DOHH2 (cell line): ENCODE measurements at regions not wholly inside any gene's neighbourhood (a gene's known extent, or its start where the extent isn't known, plus 50 kb on each side); places are given as distances from the start of the nearest gene placed in this dataset.

Experiments
- H3F3A ChIP-seq: fragments of 200-600 bp; sonication (generic), shearing (Covaris generic); 2 replicates; pipeline ENCODE4 v1.6.0; 2016; ENCODE audit warnings: antibody characterized with exemption, mild to moderate bottlenecking; ENCODE audit not compliant: control insufficient read depth, insufficient read depth
- H3K27ac ChIP-seq: fragments of 200-600 bp; sonication (generic); 2 replicates; pipeline ENCODE4 v1.5.1; 2014; ENCODE audit warnings: low read depth, mild to moderate bottlenecking, low read length, moderate library complexity
- H3K27me3 ChIP-seq: fragments of 200-600 bp; sonication (generic); 2 replicates; pipeline ENCODE4 v1.6.1; 2014; ENCODE audit warnings: mild to moderate bottlenecking, low read length, mixed read lengths; ENCODE audit not compliant: control insufficient read depth
- H3K36me3 ChIP-seq: fragments of 200-600 bp; sonication (generic); 2 replicates; pipeline ENCODE4 v1.6.1; 2014; ENCODE audit warnings: mild to moderate bottlenecking, low read length, moderate library complexity, mixed read lengths; ENCODE audit not compliant: control insufficient read depth
- H3K4me1 ChIP-seq: fragments of 200-600 bp; sonication (generic); 2 replicates; pipeline ENCODE4 v1.6.1; 2014; ENCODE audit warnings: mild to moderate bottlenecking, low read length, mixed read lengths; ENCODE audit not compliant: control insufficient read depth
- H3K4me2 ChIP-seq: fragments of 200-600 bp; sonication (generic); 2 replicates; pipeline ENCODE4 v1.6.0; 2014; ENCODE audit warnings: mild to moderate bottlenecking, low read length, moderate library complexity
- H3K4me3 ChIP-seq: fragments of 200-600 bp; sonication (generic); 2 replicates; pipeline ENCODE4 v1.5.1; 2014; ENCODE audit warnings: mild to moderate bottlenecking, low read length, mixed read lengths
- H3K79me2 ChIP-seq: fragments of 200-600 bp; sonication (generic); 2 replicates; pipeline ENCODE4 v1.6.1; 2014; ENCODE audit warnings: mild to moderate bottlenecking, low read length, mixed read lengths; ENCODE audit not compliant: control insufficient read depth
- H3K9me2 ChIP-seq: fragments of 200-600 bp; sonication (generic); replicated peaks from 2 replicates; pipeline ENCODE4 v1.6.1; 2014; ENCODE audit warnings: mild to moderate bottlenecking, low read length, mixed read lengths; ENCODE audit not compliant: control insufficient read depth
- H3K9me3 ChIP-seq: fragments of 200-600 bp; sonication (generic); 2 replicates; pipeline ENCODE4 v1.6.1; 2014; ENCODE audit warnings: antibody characterized with exemption, low read length, mixed read lengths; ENCODE audit not compliant: control insufficient read depth, insufficient read depth
- H4K20me1 ChIP-seq: fragments of 200-600 bp; sonication (generic); 2 replicates; pipeline ENCODE4 v1.6.0; 2014; ENCODE audit warnings: low read depth, mild to moderate bottlenecking, antibody characterized with exemption, low read length, moderate library complexity; ENCODE audit not compliant: control insufficient read depth, insufficient read depth
- EZH2phosphoT487 ChIP-seq: fragments of 200-600 bp; sonication (generic); IDR thresholded peaks from 2 replicates; pipeline ENCODE4 v1.6.1; 2017; ENCODE audit warnings: borderline replicate concordance, mild to moderate bottlenecking, antibody characterized with exemption, low read length, moderate library complexity, mixed read lengths
- TF ChIP-seq, protein P1 (sequence below): fragments of 200-600 bp; sonication (generic); IDR thresholded peaks from one replicate; pipeline ENCODE4 v1.5.1; 2014; ENCODE audit warnings: antibody characterized with exemption, mild to moderate bottlenecking, low read depth, low read length; ENCODE audit not compliant: poor library complexity, severe bottlenecking

DNA sequence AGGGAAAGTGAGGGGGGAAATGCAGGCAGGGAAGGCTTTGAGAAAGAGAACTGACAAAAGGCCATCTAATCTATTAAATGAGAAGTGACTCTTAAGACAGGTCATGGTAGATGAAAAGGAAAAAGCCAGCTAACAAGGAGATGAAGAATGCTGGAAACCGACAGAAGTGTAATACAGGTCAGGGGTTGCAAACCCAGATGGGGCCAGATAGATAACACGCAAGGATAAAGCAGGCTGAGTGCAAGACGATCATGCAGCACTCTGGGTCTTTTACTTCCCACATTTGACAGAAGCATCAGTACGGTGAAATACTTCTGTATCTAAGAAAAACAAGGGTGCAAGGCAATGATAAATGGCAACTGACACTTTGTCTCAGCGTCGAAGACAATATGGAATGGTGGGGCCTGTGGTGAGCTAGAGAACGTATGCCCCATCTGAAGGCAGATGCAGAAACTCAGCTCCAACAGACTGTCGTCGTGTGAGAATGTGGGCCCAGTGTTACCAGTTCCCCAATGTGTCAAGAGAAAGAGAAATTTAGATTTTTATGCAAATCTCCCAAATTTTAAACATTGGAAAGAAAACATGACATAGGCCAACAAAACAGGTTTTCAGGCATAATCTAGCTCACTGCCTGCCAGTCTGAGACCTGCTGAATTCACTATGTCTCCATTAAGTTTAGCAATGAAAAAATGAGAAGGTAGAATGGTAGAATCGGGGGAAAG is 187.4 kb downstream of the PHLDA1 start:
- no peaks in the 10 kb centered on the region; the same call in 1 of the 2 replicates for H3K9me3 ChIP-seq
- H4K20me1 ChIP-seq, result no peaks in the 10 kb centered on the region
- H3K79me2 ChIP-seq, result no peaks in the 10 kb centered on the region
- 0 out of 2 replicates have a peak, but pooled peaks cover 3% of the 10 kb centered on the region for H3K4me1 ChIP-seq
- H3K36me3 ChIP-seq, result no peaks in the 10 kb centered on the region
- no peaks in the 10 kb centered on the region for H3K27me3 ChIP-seq
- H3K4me2 ChIP-seq, result no peak overlapping the region
- H3K4me3 ChIP-seq, result no peak overlapping the region
- H3K27ac ChIP-seq, result no peak overlapping the region
- no peaks in the 10 kb centered on the region for H3K9me2 ChIP-seq
- TF ChIP-seq, protein P1, sequence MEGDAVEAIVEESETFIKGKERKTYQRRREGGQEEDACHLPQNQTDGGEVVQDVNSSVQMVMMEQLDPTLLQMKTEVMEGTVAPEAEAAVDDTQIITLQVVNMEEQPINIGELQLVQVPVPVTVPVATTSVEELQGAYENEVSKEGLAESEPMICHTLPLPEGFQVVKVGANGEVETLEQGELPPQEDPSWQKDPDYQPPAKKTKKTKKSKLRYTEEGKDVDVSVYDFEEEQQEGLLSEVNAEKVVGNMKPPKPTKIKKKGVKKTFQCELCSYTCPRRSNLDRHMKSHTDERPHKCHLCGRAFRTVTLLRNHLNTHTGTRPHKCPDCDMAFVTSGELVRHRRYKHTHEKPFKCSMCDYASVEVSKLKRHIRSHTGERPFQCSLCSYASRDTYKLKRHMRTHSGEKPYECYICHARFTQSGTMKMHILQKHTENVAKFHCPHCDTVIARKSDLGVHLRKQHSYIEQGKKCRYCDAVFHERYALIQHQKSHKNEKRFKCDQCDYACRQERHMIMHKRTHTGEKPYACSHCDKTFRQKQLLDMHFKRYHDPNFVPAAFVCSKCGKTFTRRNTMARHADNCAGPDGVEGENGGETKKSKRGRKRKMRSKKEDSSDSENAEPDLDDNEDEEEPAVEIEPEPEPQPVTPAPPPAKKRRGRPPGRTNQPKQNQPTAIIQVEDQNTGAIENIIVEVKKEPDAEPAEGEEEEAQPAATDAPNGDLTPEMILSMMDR, result no peak
- TF ChIP-seq EZH2phosphoT487, result no peak
- H3F3A ChIP-seq, result no peaks in the 10 kb centered on the region

DNA sequence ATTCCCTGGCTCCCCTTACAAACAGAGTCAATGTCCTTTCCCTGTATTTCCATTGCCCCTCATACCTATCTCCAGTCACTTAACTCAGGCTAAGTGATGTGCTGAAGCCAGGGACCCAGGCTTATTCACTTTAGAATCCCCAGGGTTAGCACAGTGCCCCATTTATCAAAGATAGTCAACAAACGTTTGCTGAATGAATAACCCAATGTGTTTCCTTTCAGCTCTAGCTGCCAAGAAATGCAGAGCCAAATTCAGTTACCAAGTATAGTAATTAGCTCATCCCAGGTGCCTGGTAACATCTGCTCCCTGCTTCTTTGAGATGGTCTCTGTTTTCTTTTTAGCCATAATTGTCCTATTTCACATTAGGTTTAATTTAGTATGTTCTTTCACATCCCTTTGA is 189.5 kb downstream of the PHLDA1 start:
- no peaks in the 10 kb centered on the region for H3K27me3 ChIP-seq
- no peak overlapping the region for H3K4me3 ChIP-seq
- no peaks in the 10 kb centered on the region for H3K36me3 ChIP-seq
- no peaks in the 10 kb centered on the region for H4K20me1 ChIP-seq
- no peaks in the 10 kb centered on the region for H3K9me2 ChIP-seq
- H3K4me1 ChIP-seq, result 0 out of 2 replicates have a peak, but pooled peaks cover 3% of the 10 kb centered on the region
- no peaks in the 10 kb centered on the region; the same call in 1 of the 2 replicates for H3K9me3 ChIP-seq
- H3F3A ChIP-seq, result no peaks in the 10 kb centered on the region
- no peak overlapping the region for H3K27ac ChIP-seq
- H3K4me2 ChIP-seq, result no peak overlapping the region
- no peaks in the 10 kb centered on the region for H3K79me2 ChIP-seq
- no peak for TF ChIP-seq EZH2phosphoT487
- TF ChIP-seq, protein P1, result no peak

DNA sequence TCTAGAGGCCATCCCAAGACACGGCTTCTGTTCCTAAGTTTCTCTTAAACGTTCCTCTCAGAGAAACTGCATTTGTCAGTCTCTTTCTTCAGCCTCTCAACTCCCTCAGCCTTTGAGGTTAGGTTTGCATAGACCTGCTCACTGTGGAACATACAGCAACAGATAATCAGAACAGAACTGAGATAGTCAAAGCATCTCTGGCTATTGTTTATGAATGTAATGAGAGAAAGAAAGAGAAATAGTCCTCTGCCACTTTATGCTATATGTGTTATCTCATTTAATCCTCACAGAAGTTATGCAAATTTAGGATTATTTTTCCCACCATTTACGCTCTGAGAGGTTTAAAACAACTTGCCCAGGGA is 190.6 kb downstream of the PHLDA1 start:
- H3K79me2 ChIP-seq, result no peaks in the 10 kb centered on the region
- H3K4me3 ChIP-seq, result no peak overlapping the region
- H3K27me3 ChIP-seq, result no peaks in the 10 kb centered on the region
- H3K9me3 ChIP-seq, result no peaks in the 10 kb centered on the region
- no peaks in the 10 kb centered on the region for H3K9me2 ChIP-seq
- no peaks in the 10 kb centered on the region for H3F3A ChIP-seq
- 0 out of 2 replicates have a peak, but pooled peaks cover 3% of the 10 kb centered on the region for H3K4me1 ChIP-seq
- H3K36me3 ChIP-seq, result no peaks in the 10 kb centered on the region
- H3K4me2 ChIP-seq, result no peak overlapping the region
- no peak for TF ChIP-seq EZH2phosphoT487
- TF ChIP-seq, protein P1, result no peak
- H3K27ac ChIP-seq, result no peak overlapping the region
- H4K20me1 ChIP-seq, result no peaks in the 10 kb centered on the region
